OCI-LY3 (cell line): ENCODE measurements at regions not wholly inside any gene's neighbourhood (a gene's known extent, or its start where the extent isn't known, plus 50 kb on each side); places are given as distances from the start of the nearest gene placed in this dataset.
"Not testable (repeated sequence)": the region's sequence is repeated elsewhere in the genome, so short reads cannot be mapped to it uniquely, and the experiment has no call there.

Experiments used
- H2AFZ ChIP-seq: fragments of 200-600, 300-600 bp; shearing (Covaris generic); 2 replicates; pipeline ENCODE4 v1.6.0; 2014; ENCODE audit warnings: antibody characterized with exemption, low read depth, low read length
- H3K27ac ChIP-seq: fragments of 200-600, 300-600 bp; sonication (generic); 2 replicates; pipeline ENCODE4 v1.5.1; 2014; ENCODE audit warnings: mild to moderate bottlenecking, low read length, moderate library complexity, mixed read lengths
- H3K27me3 ChIP-seq: fragments of 200-600, 300-600 bp; sonication (generic); 2 replicates; pipeline ENCODE4 v1.6.1; 2014; ENCODE audit warnings: low read depth, low read length, mixed read lengths
- H3K36me3 ChIP-seq: fragments of 200-600, 300-600 bp; sonication (generic); replicated peaks from 2 replicates; pipeline ENCODE3; 2014; ENCODE audit warnings: low read depth, low read length, mixed read lengths
- H3K4me1 ChIP-seq: fragments of 300-600, 200-600 bp; sonication (generic); 2 replicates; pipeline ENCODE4 v1.6.1; 2014; ENCODE audit warnings: low read length, mixed read lengths
- H3K4me2 ChIP-seq: fragments of 200-600, 300-600 bp; sonication (generic); 2 replicates; pipeline ENCODE4 v1.6.1; 2014; ENCODE audit warnings: low read length, mixed read lengths
- H3K4me3 ChIP-seq: fragments of 300-600, 200-600 bp; sonication (generic); 2 replicates; pipeline ENCODE4 v1.5.1; 2014; ENCODE audit warnings: antibody characterized with exemption, mild to moderate bottlenecking, low read length, moderate library complexity
- H3K79me2 ChIP-seq: fragments of 300-600, 200-600 bp; shearing (Covaris generic); 2 replicates; pipeline ENCODE4 v1.6.1; 2014; ENCODE audit warnings: mild to moderate bottlenecking, low read length, mixed read lengths
- H3K9ac ChIP-seq: fragments of 300-600, 200-600 bp; shearing (Covaris generic); 2 replicates; pipeline ENCODE4 v1.6.0; 2014; ENCODE audit warnings: mild to moderate bottlenecking, low read length, moderate library complexity
- H3K9me3 ChIP-seq: fragments of 200-600, 300-600 bp; shearing (Covaris generic); 2 replicates; pipeline ENCODE4 v1.6.1; 2014; ENCODE audit warnings: low read length, mixed read lengths; ENCODE audit not compliant: insufficient read depth
- H4K20me1 ChIP-seq: fragments of 200-600, 300-600 bp; sonication (generic); 2 replicates; pipeline ENCODE4 v1.6.1; 2016; ENCODE audit warnings: low read length, mixed read lengths; ENCODE audit not compliant: insufficient read depth
- CTCF ChIP-seq: fragments of 200-600, 300-600 bp; sonication (generic); IDR thresholded peaks from 2 replicates; pipeline ENCODE4 v1.5.1; 2014; ENCODE audit warnings: antibody characterized with exemption, low read length, low read depth
- EZH2phosphoT487 ChIP-seq: fragments of 200-600 bp; shearing (Covaris generic); IDR thresholded peaks from 2 replicates; pipeline ENCODE4 v1.6.1; 2018; ENCODE audit warnings: antibody characterized with exemption, mixed run types, low read depth

GRCh38 chr2:240259924-240260529 is 119.6 kb upstream of the OTOS start:
- H4K20me1 ChIP-seq = no peaks in the 10 kb centered on the region
- H2AFZ ChIP-seq = no peak overlapping the region
- no peak overlapping the region for H3K27ac ChIP-seq
- H3K4me3 ChIP-seq = no peak overlapping the region
- TF ChIP-seq EZH2phosphoT487 = no peak
- TF ChIP-seq CTCF = no peak
- no peak overlapping the region for H3K9ac ChIP-seq
- no peaks in the 10 kb centered on the region for H3K79me2 ChIP-seq
- H3K27me3 ChIP-seq = no peaks in the 10 kb centered on the region
- no peaks in the 10 kb centered on the region for H3K4me1 ChIP-seq
- H3K9me3 ChIP-seq = no peaks in the 10 kb centered on the region
- no peak overlapping the region for H3K4me2 ChIP-seq
- no peaks in the 10 kb centered on the region for H3K36me3 ChIP-seq

GRCh38 chr2:240260664-240261063 is 120.2 kb upstream of the OTOS start:
- Histone ChIP-seq H3K79me2 (no peaks in the 10 kb centered on the region), H3K4me1 (no peaks in the 10 kb centered on the region), H3K4me2 (no peak overlapping the region), H4K20me1 (no peaks in the 10 kb centered on the region), H2AFZ (no peak overlapping the region), H3K4me3 (no peak overlapping the region), H3K27ac (no peak overlapping the region), H3K9me3 (no peaks in the 10 kb centered on the region), H3K9ac (no peak overlapping the region), H3K36me3 (no peaks in the 10 kb centered on the region), H3K27me3 (no peaks in the 10 kb centered on the region)
- TF ChIP-seq EZH2phosphoT487 = no peak
- TF ChIP-seq CTCF = no peak

- not testable (repeated sequence) for H3K27me3 ChIP-seq, H3K9me3 ChIP-seq, H3K9ac ChIP-seq, H3K27ac ChIP-seq, H4K20me1 ChIP-seq, H3K4me1 ChIP-seq, H3K79me2 ChIP-seq, H3K4me3 ChIP-seq, H3K36me3 ChIP-seq, H2AFZ ChIP-seq, H3K4me2 ChIP-seq
Observed at GRCh38 chr2:240262578-240262977, 122.1 kb upstream of the OTOS start.

- H3K27me3 ChIP-seq = no peaks in the 10 kb centered on the region
- no peak overlapping the region for H3K4me3 ChIP-seq
- H2AFZ ChIP-seq = no peak overlapping the region
- H3K4me1 ChIP-seq = no peaks in the 10 kb centered on the region
- no peak overlapping the region for H3K9ac ChIP-seq
- no peaks in the 10 kb centered on the region for H4K20me1 ChIP-seq
- H3K27ac ChIP-seq = no peak overlapping the region
- H3K9me3 ChIP-seq = peaks cover 7% of the 10 kb centered on the region; the same call in 1 of the 2 replicates
- H3K4me2 ChIP-seq = no peak overlapping the region
- H3K79me2 ChIP-seq = no peaks in the 10 kb centered on the region
- TF ChIP-seq EZH2phosphoT487 (no peak), CTCF (no peak)
- no peaks in the 10 kb centered on the region for H3K36me3 ChIP-seq
Observed at GRCh38 chr2:240269380-240269779, 128.9 kb upstream of the OTOS start.
